Inflammatory macrophage (primary cell): ENCODE measurements at regions not wholly inside any gene's neighbourhood (a gene's known extent, or its start where the extent isn't known, plus 50 kb on each side); places are given as distances from the start of the nearest gene placed in this dataset.

ENCODE experiments used
- DNase-seq, 2 donors: peaks; one replicate each; pipeline ENCODE4 v3.0.0-alpha.2; 2020 to 2022

GRCh38 chr4:60201052-60201673 lies 999.0 kb upstream of the ADGRL3 start:
- peak; percentile 61 to 64 for DNase-seq

DNA sequence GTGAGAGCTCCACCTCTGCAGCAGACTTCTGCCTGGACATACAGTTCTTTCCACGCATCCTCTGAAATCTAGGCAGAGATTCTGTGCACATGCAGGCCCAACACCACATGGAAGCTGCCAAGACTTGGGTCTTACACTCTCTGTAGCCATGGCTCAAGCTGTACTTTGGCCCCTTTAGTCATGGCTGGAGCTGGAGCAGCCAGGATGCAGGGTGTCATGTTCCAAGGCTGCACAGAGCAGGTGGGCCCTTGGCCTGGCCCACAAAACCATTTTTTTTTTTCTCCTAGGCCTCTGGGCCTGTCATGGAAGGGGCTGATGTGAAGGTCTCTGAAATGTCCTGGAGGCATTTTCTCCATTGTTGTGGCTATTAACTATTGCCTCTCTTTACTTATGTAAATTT lies 990.5 kb upstream of the ADGRL3 start:
- no peak for DNase-seq

DNA sequence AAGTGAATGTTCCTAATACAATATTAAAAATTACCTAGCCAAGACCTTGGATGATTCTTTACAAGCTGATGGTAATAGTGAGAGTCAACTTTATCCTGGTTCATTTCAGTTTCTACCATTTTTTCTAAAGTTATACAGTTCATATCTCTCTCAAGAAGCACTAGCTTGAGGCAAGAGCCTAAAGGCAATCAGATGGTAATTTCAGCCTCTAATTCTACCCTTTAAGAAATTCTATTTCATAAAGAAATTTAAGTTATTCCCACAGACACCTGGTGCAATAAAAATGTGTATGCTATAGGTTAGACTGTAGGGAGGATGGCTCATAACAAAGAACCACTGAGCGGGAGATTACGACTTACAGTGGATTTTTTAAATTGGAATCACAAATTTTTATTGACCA lies 984.2 kb upstream of the ADGRL3 start:
- no peak for DNase-seq

- no peak for DNase-seq
Observed at GRCh38 chr4:60216752-60217151, 983.4 kb upstream of the ADGRL3 start.

DNA sequence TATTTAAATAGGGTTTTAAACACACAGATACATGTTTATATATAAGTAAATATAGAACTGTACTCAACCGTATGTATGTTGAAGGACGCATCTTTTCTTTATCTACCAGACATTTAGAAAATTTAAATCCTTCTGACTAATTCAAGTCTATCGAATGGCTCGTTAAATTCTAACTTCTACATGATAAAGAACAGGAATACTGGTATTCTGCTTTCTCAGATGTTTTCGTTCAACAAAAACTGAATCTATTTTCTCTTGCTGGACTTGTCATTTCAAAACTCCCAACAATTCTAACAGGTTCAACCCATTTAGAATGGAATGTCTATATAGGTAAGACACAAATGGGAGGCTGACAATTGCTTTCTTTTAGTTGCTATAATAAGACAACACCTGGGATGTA lies 978.3 kb upstream of the ADGRL3 start:
- DNase-seq = no peak

GRCh38 chr4:60223208-60223923 lies 976.8 kb upstream of the ADGRL3 start:
- DNase-seq = no peak

DNA sequence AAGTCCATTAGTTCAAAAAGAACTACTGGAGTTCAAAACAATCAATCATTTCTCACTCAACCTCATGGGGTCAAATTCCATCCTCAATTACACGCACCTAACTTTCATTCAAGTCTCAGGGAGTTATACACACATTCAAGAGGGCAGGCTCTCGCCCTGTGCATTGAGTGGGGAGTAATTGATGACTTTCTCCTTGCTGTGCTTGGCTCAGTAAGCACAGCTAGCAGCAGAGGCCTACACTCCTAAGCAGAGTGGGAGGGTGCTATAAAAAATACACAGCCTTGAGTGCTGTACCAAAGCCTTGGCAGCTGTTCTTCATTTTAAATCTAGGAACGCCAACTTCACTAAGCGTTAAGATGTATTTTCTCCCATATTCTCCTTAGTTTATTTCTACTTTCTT lies 958.3 kb upstream of the ADGRL3 start:
- DNase-seq = no peak

- DNase-seq = no peak
Observed at GRCh38 chr4:60249784-60250183, 950.3 kb upstream of the ADGRL3 start.

DNA sequence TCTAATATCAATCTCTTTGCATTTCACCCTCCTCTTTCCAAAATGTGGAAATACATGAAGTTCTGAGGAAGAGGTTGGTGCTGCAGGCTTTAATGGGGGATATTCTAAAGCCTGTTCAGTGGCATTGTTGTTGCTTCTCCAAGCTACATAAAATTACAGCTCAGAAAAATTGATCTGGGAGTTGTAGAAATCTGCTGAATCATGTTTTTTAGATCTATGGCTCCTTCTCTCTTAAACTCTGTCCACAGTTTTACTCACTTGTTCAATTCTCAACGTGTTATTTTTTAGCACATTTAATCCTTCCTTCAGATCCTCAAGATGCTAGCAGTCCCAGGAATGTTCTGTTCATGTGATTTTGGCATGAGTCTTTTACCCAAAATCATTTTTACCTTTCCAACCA lies 949.5 kb upstream of the ADGRL3 start:
- DNase-seq = no peak

- no peak for DNase-seq
Observed at GRCh38 chr4:60259781-60260180, 940.3 kb upstream of the ADGRL3 start.

GRCh38 chr4:60266505-60266904 lies 933.6 kb upstream of the ADGRL3 start:
- no peak for DNase-seq

GRCh38 chr4:60296386-60296785 lies 903.7 kb upstream of the ADGRL3 start:
- DNase-seq = no peak

- no peak for DNase-seq
Observed at GRCh38 chr4:60313611-60314178, 886.4 kb upstream of the ADGRL3 start.

DNA sequence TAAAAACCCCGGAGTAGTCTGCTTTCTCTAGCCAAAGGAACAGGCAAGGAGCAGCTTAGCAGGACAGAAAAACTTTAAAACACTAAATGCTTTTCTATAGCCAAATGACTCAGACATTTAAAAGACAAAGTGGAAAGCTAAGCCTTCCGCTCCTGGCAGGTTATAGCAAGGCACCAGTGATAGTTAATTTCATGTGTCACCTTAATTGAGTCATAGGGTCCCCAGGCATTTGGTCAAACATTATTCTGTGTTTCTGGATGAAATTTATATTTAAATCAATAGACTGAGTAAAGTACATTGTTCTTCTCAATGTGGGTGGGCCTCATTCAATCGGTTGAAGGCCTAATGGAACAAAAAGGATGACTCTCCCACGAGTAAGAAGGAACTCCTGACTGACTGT lies 885.7 kb upstream of the ADGRL3 start:
- DNase-seq = no peak

- no peak for DNase-seq
Observed at GRCh38 chr4:60315586-60315985, 884.5 kb upstream of the ADGRL3 start.

DNA sequence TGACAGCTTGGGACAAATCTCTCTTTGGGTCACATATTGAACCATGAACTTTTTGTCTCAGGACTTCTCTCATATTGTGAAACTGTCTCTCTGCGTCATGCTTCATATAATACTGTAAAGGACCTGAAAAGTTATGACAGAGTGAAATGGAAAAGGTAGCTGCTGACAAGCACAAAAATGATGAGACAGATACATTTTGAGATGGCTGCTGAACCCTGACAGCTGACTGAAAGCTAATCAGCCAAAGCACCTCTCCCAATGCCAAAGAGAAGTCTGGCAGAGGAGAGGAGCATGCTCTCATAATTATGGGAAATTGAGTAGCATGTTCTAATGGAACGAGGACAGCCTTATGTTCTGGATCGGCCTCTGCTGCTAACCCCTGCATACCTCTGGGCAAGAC lies 873.4 kb upstream of the ADGRL3 start:
- no peak for DNase-seq

- no peak for DNase-seq
Observed at GRCh38 chr4:60327651-60328050, 872.5 kb upstream of the ADGRL3 start.

GRCh38 chr4:60344908-60345307 lies 855.2 kb upstream of the ADGRL3 start:
- no peak for DNase-seq

GRCh38 chr4:60345392-60345791 lies 854.7 kb upstream of the ADGRL3 start:
- DNase-seq = no peak

DNA sequence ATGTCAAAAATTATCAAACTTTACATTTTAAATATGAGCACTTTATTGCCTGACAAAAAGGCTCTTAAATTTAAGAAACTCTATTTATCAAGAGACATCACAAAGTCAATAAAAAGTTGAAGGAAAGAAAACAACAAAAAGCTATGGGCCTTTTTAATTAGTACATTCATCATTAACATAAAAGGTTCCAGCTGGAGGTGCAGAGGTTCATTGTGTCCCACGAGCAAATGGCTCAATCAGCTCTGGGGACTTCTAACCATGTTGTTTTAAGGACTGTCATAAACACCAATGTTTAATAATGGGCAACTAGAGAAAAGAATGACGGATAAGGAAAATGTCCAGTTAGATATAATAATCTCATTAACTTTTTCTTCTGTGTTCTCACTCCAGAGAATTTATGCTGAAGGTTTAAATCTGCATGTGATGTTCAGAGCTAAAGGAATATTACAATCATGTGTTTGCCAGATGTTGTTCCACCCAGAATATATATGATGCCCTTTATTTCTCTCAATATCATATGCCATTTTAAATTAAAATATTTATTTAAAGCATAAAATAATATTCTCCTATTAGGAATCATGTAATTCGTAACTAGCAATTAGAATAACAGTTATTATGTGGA lies 840.3 kb upstream of the ADGRL3 start:
- no peak for DNase-seq

DNA sequence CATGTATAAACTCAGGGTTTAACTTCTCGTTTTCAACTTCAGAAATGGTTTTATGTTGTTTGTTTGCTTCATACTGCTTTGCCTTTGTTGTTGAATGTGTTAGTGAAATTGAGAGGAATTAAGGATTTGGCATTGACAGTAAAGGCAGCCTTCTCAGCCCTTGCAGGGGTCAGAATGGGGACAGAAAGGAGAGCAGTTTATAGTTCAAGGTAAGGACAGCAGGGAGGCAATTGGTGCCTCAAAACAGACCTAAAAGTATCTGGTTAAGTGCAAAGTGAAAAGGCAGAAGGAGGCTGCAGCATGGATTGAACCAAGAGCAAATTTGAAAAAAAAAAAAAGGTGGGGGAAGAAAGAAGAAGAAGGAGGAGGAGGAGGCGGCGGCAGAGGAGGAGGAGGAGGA lies 835.0 kb upstream of the ADGRL3 start:
- DNase-seq = no peak

- DNase-seq = no peak
Observed at GRCh38 chr4:60366661-60367060, 833.5 kb upstream of the ADGRL3 start.

DNA sequence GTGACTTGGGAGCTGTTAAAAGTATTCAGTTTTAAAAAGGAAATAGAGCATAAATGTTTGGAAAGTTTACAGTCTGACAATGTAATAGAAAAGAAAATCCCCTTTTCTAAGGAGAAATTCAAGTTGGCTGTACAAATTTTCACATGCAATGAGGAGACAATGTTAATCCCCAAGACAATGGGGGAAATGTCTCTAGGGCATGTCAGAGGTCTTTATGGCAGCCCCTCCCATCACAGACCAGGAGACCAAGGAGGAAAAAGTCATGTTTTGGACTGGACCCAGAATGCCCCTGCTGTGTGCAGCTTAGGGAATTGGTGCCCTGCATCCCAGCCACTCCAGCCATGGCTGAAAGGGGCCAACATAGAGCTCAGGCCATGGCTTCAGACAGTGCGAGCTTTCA lies 831.1 kb upstream of the ADGRL3 start:
- DNase-seq = no peak

- no peak for DNase-seq
Observed at GRCh38 chr4:60378010-60378409, 822.1 kb upstream of the ADGRL3 start.
